ENCODE measurements at regions not wholly inside any gene's neighbourhood (a gene's known extent, or its start where the extent isn't known, plus 50 kb on each side); places are given as distances from the start of the nearest gene placed in this dataset.

GRCh38 chr17:77388384-77389306 lies 247.9 kb downstream of the SEC14L1 start:
- no peak for TF ChIP-seq POLR2A (IDR thresholded peaks at IDR 0.05; ENCODE audit: low read depth, low read length)
- DNase-seq (ENCODE audit: insufficient read length, low spot score) (no peak), FAIRE-seq (no peak)

GRCh38 chr17:77390870-77391269 lies 250.1 kb downstream of the SEC14L1 start:
- no peak for TF ChIP-seq POLR2A (IDR thresholded peaks at IDR 0.05; ENCODE audit: low read depth, low read length)
- no peak for DNase-seq (ENCODE audit: insufficient read length, low spot score)
- no peak for FAIRE-seq

GRCh38 chr17:77391668-77392375 lies 251.1 kb downstream of the SEC14L1 start:
- FAIRE-seq (no peak), DNase-seq (ENCODE audit: insufficient read length, low spot score) (peak; percentile 85)
- TF ChIP-seq POLR2A (IDR thresholded peaks at IDR 0.05; ENCODE audit: low read depth, low read length): no peak

- FAIRE-seq: no peak
- no peak for DNase-seq (ENCODE audit: insufficient read length, low spot score)
- TF ChIP-seq POLR2A (IDR thresholded peaks at IDR 0.05; ENCODE audit: low read depth, low read length): no peak
Observed at GRCh38 chr17:77392376-77393273, 251.9 kb downstream of the SEC14L1 start.

GRCh38 chr17:77393274-77393600 lies 252.5 kb downstream of the SEC14L1 start:
- TF ChIP-seq POLR2A (IDR thresholded peaks at IDR 0.05; ENCODE audit: low read depth, low read length): no peak
- no peak for FAIRE-seq
- DNase-seq (ENCODE audit: insufficient read length, low spot score): no peak

GRCh38 chr17:77393867-77394539 lies 253.2 kb downstream of the SEC14L1 start:
- FAIRE-seq: no peak
- no peak for TF ChIP-seq POLR2A (IDR thresholded peaks at IDR 0.05; ENCODE audit: low read depth, low read length)

GRCh38 chr17:77394540-77395295 lies 253.9 kb downstream of the SEC14L1 start:
- DNase-seq (ENCODE audit: insufficient read length, low spot score) (no peak), FAIRE-seq (no peak)
- TF ChIP-seq POLR2A (IDR thresholded peaks at IDR 0.05; ENCODE audit: low read depth, low read length): no peak

More at GRCh38 chr17:77393867-77394539, 253.2 kb downstream of the SEC14L1 start:
- DNase-seq (ENCODE audit: insufficient read length, low spot score): no peak

- DNase-seq (ENCODE audit: insufficient read length, low spot score): no peak
- no peak for FAIRE-seq
Observed at GRCh38 chr17:77395501-77396048, 254.8 kb downstream of the SEC14L1 start.

GRCh38 chr17:77396610-77397009 lies 255.8 kb downstream of the SEC14L1 start:
- TF ChIP-seq POLR2A (IDR thresholded peaks at IDR 0.05; ENCODE audit: low read depth, low read length): no peak
- DNase-seq (ENCODE audit: insufficient read length, low spot score): no peak
- FAIRE-seq: no peak

More at GRCh38 chr17:77395501-77396048, 254.8 kb downstream of the SEC14L1 start:
- no peak for TF ChIP-seq POLR2A (IDR thresholded peaks at IDR 0.05; ENCODE audit: low read depth, low read length)

GRCh38 chr17:77398274-77398673 lies 257.5 kb downstream of the SEC14L1 start:
- FAIRE-seq (no peak), DNase-seq (ENCODE audit: insufficient read length, low spot score) (no peak)
- TF ChIP-seq POLR2A (IDR thresholded peaks at IDR 0.05; ENCODE audit: low read depth, low read length): no peak

GRCh38 chr17:77399319-77399957 lies 258.7 kb downstream of the SEC14L1 start:
- DNase-seq (ENCODE audit: insufficient read length, low spot score) (no peak), FAIRE-seq (no peak)
- TF ChIP-seq POLR2A (IDR thresholded peaks at IDR 0.05; ENCODE audit: low read depth, low read length): no peak

GRCh38 chr17:77400445-77400870 lies 259.7 kb downstream of the SEC14L1 start:
- no peak for DNase-seq (ENCODE audit: insufficient read length, low spot score)
- FAIRE-seq: no peak
- no peak for TF ChIP-seq POLR2A (IDR thresholded peaks at IDR 0.05; ENCODE audit: low read depth, low read length)
